Lower leg skin (tissue), 3 donors: ENCODE measurements at regions not wholly inside any gene's neighbourhood (a gene's known extent, or its start where the extent isn't known, plus 50 kb on each side); places are given as distances from the start of the nearest gene placed in this dataset.

Experiments
- POLR2A ChIP-seq, 2 donors: fragments of 450-650 bp; IDR thresholded peaks; one replicate each; pipeline ENCODE4 v1.6.1; 2016 to 2017; ENCODE audit warnings: antibody characterized with exemption in 2 of 2, mild to moderate bottlenecking in 1 of 2, moderate library complexity in 1 of 2
- TF ChIP-seq, protein P1 (sequence below), 3 donors: fragments of 450-650 bp; IDR thresholded peaks; one replicate each; pipeline ENCODE4 v1.5.1; 2016; ENCODE audit warnings: antibody characterized with exemption in 3 of 3, mild to moderate bottlenecking in 3 of 3, moderate library complexity in 2 of 3

DNA sequence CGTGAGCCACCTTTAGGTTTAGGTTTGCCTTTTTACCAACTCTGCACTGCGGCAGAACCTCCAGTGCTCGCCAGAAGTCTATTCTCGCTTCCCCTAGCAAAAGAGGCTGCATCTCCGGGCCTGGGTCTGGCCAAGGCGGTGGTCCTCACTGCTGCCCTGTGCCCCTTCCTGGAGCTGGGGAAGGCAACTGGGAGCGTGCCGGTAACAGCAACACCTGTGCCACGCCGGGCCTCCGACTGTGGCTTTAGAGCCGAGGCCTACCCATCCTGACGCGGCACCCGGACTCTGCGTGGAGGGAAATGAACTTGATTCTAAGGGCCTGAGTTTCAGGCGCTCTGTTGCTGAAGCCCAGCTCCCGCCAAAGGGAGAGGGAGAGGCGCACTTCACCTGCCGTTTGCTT lies 82.4 kb upstream of the SPATA31C2 start:
- TF ChIP-seq, protein P1, sequence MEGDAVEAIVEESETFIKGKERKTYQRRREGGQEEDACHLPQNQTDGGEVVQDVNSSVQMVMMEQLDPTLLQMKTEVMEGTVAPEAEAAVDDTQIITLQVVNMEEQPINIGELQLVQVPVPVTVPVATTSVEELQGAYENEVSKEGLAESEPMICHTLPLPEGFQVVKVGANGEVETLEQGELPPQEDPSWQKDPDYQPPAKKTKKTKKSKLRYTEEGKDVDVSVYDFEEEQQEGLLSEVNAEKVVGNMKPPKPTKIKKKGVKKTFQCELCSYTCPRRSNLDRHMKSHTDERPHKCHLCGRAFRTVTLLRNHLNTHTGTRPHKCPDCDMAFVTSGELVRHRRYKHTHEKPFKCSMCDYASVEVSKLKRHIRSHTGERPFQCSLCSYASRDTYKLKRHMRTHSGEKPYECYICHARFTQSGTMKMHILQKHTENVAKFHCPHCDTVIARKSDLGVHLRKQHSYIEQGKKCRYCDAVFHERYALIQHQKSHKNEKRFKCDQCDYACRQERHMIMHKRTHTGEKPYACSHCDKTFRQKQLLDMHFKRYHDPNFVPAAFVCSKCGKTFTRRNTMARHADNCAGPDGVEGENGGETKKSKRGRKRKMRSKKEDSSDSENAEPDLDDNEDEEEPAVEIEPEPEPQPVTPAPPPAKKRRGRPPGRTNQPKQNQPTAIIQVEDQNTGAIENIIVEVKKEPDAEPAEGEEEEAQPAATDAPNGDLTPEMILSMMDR (IDR thresholded peaks at IDR 0.05) = no peak
- no peak for TF ChIP-seq POLR2A (IDR thresholded peaks at IDR 0.05)
